ENCODE measurements at regions not wholly inside any gene's neighbourhood (a gene's known extent, or its start where the extent isn't known, plus 50 kb on each side); places are given as distances from the start of the nearest gene placed in this dataset.

DNA sequence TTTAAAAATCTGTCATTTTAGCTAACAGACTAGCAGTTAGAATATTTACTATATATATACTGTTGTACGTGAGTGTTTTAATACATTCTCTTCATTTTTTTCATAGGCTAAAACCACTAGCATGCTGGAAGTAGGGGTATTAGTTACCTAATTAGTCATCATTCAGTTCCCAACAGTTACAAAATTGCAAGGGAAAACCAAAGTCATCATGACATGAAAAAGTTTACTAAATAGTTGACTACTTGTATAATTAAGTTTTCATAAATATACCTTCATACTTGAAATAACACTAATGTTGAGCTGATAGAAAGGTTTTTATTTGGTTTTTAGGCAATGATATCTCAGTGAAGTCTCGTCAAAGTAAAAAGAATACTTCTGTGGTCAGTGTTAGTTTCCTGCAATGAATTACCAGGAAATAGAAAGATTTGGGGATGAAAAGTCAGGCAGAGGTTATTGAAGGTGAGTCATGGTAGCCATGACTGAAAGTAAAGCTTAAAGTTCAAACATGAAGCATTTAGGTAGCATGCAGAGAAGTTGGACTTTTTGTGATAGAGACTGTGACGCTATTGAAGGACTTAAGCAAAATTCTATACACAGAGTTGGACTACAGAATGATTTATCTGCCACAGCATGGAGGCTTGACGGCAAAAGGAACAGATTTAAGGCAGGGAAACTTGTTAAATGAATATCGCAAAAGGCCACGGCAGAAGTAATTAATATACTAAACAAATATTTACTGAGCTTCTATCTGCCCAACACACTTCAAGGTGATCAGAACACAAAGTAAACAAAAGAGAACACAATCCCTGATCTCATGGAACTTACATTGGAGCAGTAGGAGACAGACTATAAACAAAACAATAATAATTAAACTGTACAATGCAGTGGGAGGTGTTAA is 828.1 kb upstream of the FAT3 start:
- TF ChIP-seq OVOL2 (CRISPR knock-in tag; IDR thresholded peaks at IDR 0.05; ENCODE audit: borderline replicate concordance) (no peak), ZNF219 (CRISPR knock-in tag; IDR thresholded peaks at IDR 0.05; ENCODE audit: borderline replicate concordance) (no peak), ETV6 (CRISPR knock-in tag; IDR thresholded peaks at IDR 0.05) (no peak), ZNF317 (CRISPR knock-in tag; IDR thresholded peaks at IDR 0.05; ENCODE audit: borderline replicate concordance, low read depth) (no peak), FOXJ3 (CRISPR knock-in tag; IDR thresholded peaks at IDR 0.05; ENCODE audit: borderline replicate concordance) (no peak), PRRX2 (CRISPR knock-in tag; IDR thresholded peaks at IDR 0.05) (no peak), ZNF396 (CRISPR knock-in tag; IDR thresholded peaks at IDR 0.05; ENCODE audit: borderline replicate concordance) (no peak), ATF1 (CRISPR knock-in tag; IDR thresholded peaks at IDR 0.05) (no peak), ESRRA (CRISPR knock-in tag; IDR thresholded peaks at IDR 0.05; ENCODE audit: borderline replicate concordance) (no peak), NR3C1 (CRISPR knock-in tag; conservative IDR thresholded peaks at IDR 0.05; ENCODE audit: low read depth) (no peak), ZNF671 (CRISPR knock-in tag; IDR thresholded peaks at IDR 0.05) (no peak)
- TF ChIP-seq, protein P1, sequence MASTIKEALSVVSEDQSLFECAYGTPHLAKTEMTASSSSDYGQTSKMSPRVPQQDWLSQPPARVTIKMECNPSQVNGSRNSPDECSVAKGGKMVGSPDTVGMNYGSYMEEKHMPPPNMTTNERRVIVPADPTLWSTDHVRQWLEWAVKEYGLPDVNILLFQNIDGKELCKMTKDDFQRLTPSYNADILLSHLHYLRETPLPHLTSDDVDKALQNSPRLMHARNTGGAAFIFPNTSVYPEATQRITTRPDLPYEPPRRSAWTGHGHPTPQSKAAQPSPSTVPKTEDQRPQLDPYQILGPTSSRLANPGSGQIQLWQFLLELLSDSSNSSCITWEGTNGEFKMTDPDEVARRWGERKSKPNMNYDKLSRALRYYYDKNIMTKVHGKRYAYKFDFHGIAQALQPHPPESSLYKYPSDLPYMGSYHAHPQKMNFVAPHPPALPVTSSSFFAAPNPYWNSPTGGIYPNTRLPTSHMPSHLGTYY (CRISPR knock-in tag; IDR thresholded peaks at IDR 0.05): no peak
- TF ChIP-seq, protein P2, sequence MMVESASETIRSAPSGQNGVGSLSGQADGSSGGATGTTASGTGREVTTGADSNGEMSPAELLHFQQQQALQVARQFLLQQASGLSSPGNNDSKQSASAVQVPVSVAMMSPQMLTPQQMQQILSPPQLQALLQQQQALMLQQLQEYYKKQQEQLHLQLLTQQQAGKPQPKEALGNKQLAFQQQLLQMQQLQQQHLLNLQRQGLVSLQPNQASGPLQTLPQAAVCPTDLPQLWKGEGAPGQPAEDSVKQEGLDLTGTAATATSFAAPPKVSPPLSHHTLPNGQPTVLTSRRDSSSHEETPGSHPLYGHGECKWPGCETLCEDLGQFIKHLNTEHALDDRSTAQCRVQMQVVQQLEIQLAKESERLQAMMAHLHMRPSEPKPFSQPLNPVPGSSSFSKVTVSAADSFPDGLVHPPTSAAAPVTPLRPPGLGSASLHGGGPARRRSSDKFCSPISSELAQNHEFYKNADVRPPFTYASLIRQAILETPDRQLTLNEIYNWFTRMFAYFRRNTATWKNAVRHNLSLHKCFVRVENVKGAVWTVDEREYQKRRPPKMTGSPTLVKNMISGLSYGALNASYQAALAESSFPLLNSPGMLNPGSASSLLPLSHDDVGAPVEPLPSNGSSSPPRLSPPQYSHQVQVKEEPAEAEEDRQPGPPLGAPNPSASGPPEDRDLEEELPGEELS (CRISPR knock-in tag; IDR thresholded peaks at IDR 0.05): no peak
- TF ChIP-seq, protein P3, sequence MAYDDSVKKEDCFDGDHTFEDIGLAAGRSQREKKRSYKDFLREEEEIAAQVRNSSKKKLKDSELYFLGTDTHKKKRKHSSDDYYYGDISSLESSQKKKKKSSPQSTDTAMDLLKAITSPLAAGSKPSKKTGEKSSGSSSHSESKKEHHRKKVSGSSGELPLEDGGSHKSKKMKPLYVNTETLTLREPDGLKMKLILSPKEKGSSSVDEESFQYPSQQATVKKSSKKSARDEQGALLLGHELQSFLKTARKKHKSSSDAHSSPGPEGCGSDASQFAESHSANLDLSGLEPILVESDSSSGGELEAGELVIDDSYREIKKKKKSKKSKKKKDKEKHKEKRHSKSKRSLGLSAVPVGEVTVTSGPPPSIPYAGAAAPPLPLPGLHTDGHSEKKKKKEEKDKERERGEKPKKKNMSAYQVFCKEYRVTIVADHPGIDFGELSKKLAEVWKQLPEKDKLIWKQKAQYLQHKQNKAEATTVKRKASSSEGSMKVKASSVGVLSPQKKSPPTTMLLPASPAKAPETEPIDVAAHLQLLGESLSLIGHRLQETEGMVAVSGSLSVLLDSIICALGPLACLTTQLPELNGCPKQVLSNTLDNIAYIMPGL (CRISPR knock-in tag; IDR thresholded peaks at IDR 0.05): no peak
- TF ChIP-seq, protein P4, sequence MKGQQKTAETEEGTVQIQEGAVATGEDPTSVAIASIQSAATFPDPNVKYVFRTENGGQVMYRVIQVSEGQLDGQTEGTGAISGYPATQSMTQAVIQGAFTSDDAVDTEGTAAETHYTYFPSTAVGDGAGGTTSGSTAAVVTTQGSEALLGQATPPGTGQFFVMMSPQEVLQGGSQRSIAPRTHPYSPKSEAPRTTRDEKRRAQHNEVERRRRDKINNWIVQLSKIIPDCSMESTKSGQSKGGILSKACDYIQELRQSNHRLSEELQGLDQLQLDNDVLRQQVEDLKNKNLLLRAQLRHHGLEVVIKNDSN (CRISPR knock-in tag; IDR thresholded peaks at IDR 0.05): no peak
- TF ChIP-seq, protein P5, sequence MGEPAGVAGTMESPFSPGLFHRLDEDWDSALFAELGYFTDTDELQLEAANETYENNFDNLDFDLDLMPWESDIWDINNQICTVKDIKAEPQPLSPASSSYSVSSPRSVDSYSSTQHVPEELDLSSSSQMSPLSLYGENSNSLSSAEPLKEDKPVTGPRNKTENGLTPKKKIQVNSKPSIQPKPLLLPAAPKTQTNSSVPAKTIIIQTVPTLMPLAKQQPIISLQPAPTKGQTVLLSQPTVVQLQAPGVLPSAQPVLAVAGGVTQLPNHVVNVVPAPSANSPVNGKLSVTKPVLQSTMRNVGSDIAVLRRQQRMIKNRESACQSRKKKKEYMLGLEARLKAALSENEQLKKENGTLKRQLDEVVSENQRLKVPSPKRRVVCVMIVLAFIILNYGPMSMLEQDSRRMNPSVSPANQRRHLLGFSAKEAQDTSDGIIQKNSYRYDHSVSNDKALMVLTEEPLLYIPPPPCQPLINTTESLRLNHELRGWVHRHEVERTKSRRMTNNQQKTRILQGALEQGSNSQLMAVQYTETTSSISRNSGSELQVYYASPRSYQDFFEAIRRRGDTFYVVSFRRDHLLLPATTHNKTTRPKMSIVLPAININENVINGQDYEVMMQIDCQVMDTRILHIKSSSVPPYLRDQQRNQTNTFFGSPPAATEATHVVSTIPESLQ (CRISPR knock-in tag; IDR thresholded peaks at IDR 0.05): no peak
- no peak for ATAC-seq
- no peak overlapping the region for H3K27ac Mint-ChIP-seq
- H3K36me3 Mint-ChIP-seq: no peaks in the 10 kb centered on the region
- H3K4me1 Mint-ChIP-seq: peaks cover 6% of the 10 kb centered on the region
- DNase-seq (ENCODE audit: low spot score): no peak
- POLR2A ChIA-PET: no interaction called here
- H3K9me3 Mint-ChIP-seq: peaks cover 12% of the 10 kb centered on the region
- CTCF ChIA-PET: no interaction called here
- no peak overlapping the region for H3K4me3 Mint-ChIP-seq
- H3K27me3 Mint-ChIP-seq (ENCODE audit: low read depth): no peaks in the 10 kb centered on the region
